Thyroid gland (tissue), 4 donors: ENCODE measurements at regions not wholly inside any gene's neighbourhood (a gene's known extent, or its start where the extent isn't known, plus 50 kb on each side); places are given as distances from the start of the nearest gene placed in this dataset.

Experiments
- POLR2A ChIP-seq, 2 donors: fragments of 450-650 bp; IDR thresholded peaks; one replicate each; pipeline ENCODE4 v1.6.1; 2017; ENCODE audit warnings: antibody characterized with exemption in 2 of 2, mild to moderate bottlenecking in 2 of 2, moderate library complexity in 1 of 2
- TF ChIP-seq, protein P1 (sequence below), 6 experiments: fragments of 200-600 bp in 3 of 6; fragments of 450-650 bp in 3 of 6; sonication (generic) in 3 of 6; IDR thresholded peaks; one replicate each; pipeline ENCODE4 v1.5.1; 2016 to 2019; ENCODE audit warnings: antibody characterized with exemption in 6 of 6, mild to moderate bottlenecking in 2 of 6, inconsistent platforms in 1 of 6, moderate library complexity in 1 of 6

- TF ChIP-seq, protein P1, sequence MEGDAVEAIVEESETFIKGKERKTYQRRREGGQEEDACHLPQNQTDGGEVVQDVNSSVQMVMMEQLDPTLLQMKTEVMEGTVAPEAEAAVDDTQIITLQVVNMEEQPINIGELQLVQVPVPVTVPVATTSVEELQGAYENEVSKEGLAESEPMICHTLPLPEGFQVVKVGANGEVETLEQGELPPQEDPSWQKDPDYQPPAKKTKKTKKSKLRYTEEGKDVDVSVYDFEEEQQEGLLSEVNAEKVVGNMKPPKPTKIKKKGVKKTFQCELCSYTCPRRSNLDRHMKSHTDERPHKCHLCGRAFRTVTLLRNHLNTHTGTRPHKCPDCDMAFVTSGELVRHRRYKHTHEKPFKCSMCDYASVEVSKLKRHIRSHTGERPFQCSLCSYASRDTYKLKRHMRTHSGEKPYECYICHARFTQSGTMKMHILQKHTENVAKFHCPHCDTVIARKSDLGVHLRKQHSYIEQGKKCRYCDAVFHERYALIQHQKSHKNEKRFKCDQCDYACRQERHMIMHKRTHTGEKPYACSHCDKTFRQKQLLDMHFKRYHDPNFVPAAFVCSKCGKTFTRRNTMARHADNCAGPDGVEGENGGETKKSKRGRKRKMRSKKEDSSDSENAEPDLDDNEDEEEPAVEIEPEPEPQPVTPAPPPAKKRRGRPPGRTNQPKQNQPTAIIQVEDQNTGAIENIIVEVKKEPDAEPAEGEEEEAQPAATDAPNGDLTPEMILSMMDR (IDR thresholded peaks at IDR 0.05): no peak
- TF ChIP-seq POLR2A (IDR thresholded peaks at IDR 0.05): no peak
Measured at GRCh38 chr1:88063605-88064004, 620.5 kb upstream of the PKN2 start.
